HFF-Myc (cell line): ENCODE measurements at regions not wholly inside any gene's neighbourhood (a gene's known extent, or its start where the extent isn't known, plus 50 kb on each side); places are given as distances from the start of the nearest gene placed in this dataset.

Experiments
- DNase-seq: peaks from one replicate; pipeline ENCODE4 v3.0.0-alpha.2; 2011; ENCODE audit warnings: low read depth; ENCODE audit errors: extremely low read depth
- H3K4me3 ChIP-seq: replicated peaks from 2 replicates; pipeline ENCODE4 v1.5.1; 2011; ENCODE audit warnings: low read depth, mild to moderate bottlenecking, control low read depth, low read length
- CTCF ChIP-seq: IDR thresholded peaks from 2 replicates; pipeline ENCODE4 v1.5.1; 2012; ENCODE audit warnings: mild to moderate bottlenecking, low read depth, low read length, control low read depth; ENCODE audit errors: missing control alignments

- no peak for TF ChIP-seq CTCF
- DNase-seq, result no peak
- H3K4me3 ChIP-seq, result no peak overlapping the region
Measured at GRCh38 chr12:25757037-25757665, 201.3 kb upstream of the RASSF8 start.

DNA sequence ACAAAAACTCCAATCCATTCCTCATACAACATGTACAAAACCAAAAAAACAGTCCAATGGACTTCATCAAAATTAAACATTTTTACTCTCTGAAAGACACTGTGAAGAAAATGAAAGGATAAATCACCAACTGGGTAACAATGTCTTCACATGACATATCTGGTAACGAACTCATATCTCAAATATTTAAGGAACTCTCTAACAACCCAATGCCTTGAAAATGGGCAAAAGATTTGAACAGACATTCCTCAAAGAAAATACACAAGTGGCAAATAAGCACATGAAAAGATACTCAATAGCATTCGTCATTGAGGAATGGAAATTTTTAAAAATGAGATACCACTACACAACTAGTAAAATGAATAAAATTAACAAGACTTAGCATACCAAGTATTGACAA is 198.7 kb upstream of the RASSF8 start:
- no peak overlapping the region for H3K4me3 ChIP-seq
- TF ChIP-seq CTCF, result no peak
- DNase-seq, result no peak

GRCh38 chr12:25761356-25761755 is 197.1 kb upstream of the RASSF8 start:
- no peak for DNase-seq
- no peak overlapping the region for H3K4me3 ChIP-seq
- TF ChIP-seq CTCF, result no peak

DNA sequence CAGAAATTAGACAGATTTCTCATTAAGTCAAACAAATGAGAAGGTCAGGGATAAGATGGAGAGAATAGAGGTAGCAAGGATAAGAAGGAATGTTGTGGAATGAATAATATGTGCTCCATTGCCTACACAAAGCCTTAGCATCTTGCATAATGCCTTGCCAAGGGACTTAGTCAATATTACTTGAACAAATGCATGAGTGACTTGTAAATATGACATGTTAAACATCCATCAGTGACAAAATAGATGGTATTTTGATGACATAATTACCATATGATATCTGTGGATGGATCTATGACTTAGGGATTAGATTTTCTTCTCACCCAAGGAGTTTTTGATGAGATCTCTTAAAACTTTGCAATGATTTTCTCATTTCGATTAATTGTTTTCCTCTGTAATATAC is 194.1 kb upstream of the RASSF8 start:
- H3K4me3 ChIP-seq, result no peak overlapping the region
- TF ChIP-seq CTCF, result no peak
- DNase-seq, result no peak

DNA sequence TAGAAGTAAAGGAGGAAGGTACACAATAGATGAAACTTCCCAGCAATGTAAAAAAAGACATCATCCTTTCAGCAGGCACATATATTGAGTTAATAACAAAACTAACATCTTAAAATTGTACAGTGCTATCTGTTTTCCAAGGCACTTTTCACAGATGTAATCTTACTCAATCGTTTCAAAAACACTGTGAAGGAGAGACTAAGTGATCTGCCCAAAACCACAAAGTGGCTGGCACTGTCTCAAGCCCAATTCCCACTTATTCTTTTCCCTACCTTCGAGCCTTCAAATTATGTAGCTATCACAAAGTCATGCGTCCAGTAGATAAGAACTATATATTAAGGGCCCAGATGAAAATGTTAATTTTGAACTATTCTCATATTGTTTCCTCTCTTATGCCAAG is 193.6 kb upstream of the RASSF8 start:
- H3K4me3 ChIP-seq, result no peak overlapping the region
- DNase-seq, result no peak
- TF ChIP-seq CTCF, result no peak

DNA sequence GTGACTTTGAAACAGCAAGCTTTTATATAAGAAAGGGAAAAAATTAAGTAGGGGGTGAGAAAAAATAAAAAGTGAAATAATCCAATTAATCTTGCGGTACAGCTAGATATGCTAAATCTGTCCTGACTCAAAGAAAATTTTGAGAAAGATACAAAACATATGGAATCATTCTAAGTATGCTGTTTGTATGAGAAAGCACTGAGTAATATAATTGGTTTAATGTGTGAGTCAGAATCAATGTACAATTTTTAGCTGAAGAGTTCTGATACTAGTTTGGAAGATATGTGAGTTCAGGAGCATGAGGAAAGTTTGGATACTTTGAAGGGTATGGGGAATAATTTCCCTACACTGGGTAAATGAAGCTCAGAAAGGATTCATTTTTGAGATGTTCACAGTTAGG is 190.9 kb upstream of the RASSF8 start:
- DNase-seq, result peak; percentile 35
- no peak for TF ChIP-seq CTCF

GRCh38 chr12:25768151-25768550 is 190.3 kb upstream of the RASSF8 start:
- H3K4me3 ChIP-seq, result no peak overlapping the region
- no peak for TF ChIP-seq CTCF
- no peak for DNase-seq

More for the DNA sequence above, 190.9 kb upstream of the RASSF8 start:
- no peak overlapping the region for H3K4me3 ChIP-seq
